Breast epithelium (tissue), 4 donors: ENCODE measurements at regions not wholly inside any gene's neighbourhood (a gene's known extent, or its start where the extent isn't known, plus 50 kb on each side); places are given as distances from the start of the nearest gene placed in this dataset.

Experiments used
- DNase-seq, 2 donors: peaks; one replicate each; pipeline ENCODE4 v3.0.0-alpha.2; 2019; ENCODE audit warnings: low spot score in 2 of 2
- H3K27ac ChIP-seq, 2 donors: fragments of 200-600 bp; sonication (generic) in 1 of 2; one replicate each; pipeline ENCODE4 v1.5.1; 2016 to 2019; ENCODE audit warnings: mild to moderate bottlenecking in 1 of 2
- H3K27me3 ChIP-seq, 2 donors: fragments of 200-600 bp; sonication (generic) in 1 of 2; one replicate each; pipeline versions ENCODE4 v1.5.1 to v1.6.0; 2017 to 2019; ENCODE audit warnings: control low read depth in 1 of 2, mild to moderate bottlenecking in 1 of 2
- H3K36me3 ChIP-seq: fragments of 200-600 bp; one replicate; pipeline ENCODE4 v1.5.1; 2019
- H3K4me1 ChIP-seq, 2 donors: fragments of 200-600 bp; sonication (generic); one replicate each; pipeline ENCODE4 v1.5.1; 2016 to 2019; ENCODE audit warnings: control low read depth in 1 of 2
- H3K4me3 ChIP-seq, 3 donors: fragments of 200-600 bp; sonication (generic); 1 replicate in 2 of 3; 2 replicates in 1 of 3; pipeline ENCODE4 v1.5.1; 2016 to 2019; ENCODE audit warnings: mild to moderate bottlenecking in 3 of 3, moderate library complexity in 2 of 3
- H3K9me3 ChIP-seq, 2 donors: fragments of 200-600 bp; sonication (generic) in 1 of 2; one replicate each; pipeline ENCODE4 v1.5.1; 2016 to 2019; ENCODE audit warnings: control low read depth in 1 of 2
- CTCF ChIP-seq, 3 donors: fragments of 450-650 bp; IDR thresholded peaks; one replicate each; pipeline ENCODE4 v1.5.1; 2016 to 2017; ENCODE audit warnings: antibody characterized with exemption in 3 of 3, mild to moderate bottlenecking in 3 of 3, moderate library complexity in 3 of 3
- POLR2A ChIP-seq: fragments of 450-650 bp; IDR thresholded peaks from one replicate; pipeline ENCODE4 v1.6.1; 2016; ENCODE audit warnings: antibody characterized with exemption, mild to moderate bottlenecking, moderate library complexity
- POLR2AphosphoS5 ChIP-seq, 3 donors: sonication (generic); formaldehyde crosslinking; IDR thresholded peaks; one replicate each; pipeline ENCODE4 v1.6.1; 2017; ENCODE audit warnings: antibody characterized with exemption in 3 of 3
- intact Hi-C: fragments of 100-400 bp; cut with DNase I; formaldehyde crosslinking; loops from one replicate; pipeline ENCODE4 v1.15.1; 2023; ENCODE audit warnings: low total_unique reads

GRCh38 chr9:81877047-81877446 is 51.2 kb upstream of the SPATA31D4 start:
- intact Hi-C loops, result no loop called here
- no peaks in the 10 kb centered on the region for H3K36me3 ChIP-seq

More at GRCh38 chr9:81877047-81877446, 51.2 kb upstream of the SPATA31D4 start:
- no peak for TF ChIP-seq CTCF (IDR thresholded peaks at IDR 0.05)
- no peak for TF ChIP-seq POLR2AphosphoS5 (IDR thresholded peaks at IDR 0.05)
- no peak for TF ChIP-seq POLR2A
- Histone ChIP-seq H3K27ac (no peak overlapping the region), H3K4me1 (no peaks in the 10 kb centered on the region), H3K27me3 (no peaks in the 10 kb centered on the region), H3K4me3 (no peak overlapping the region), H3K9me3 (no peaks in the 10 kb centered on the region)
- no peak for DNase-seq
